Panc1 (cell line): ENCODE measurements at regions not wholly inside any gene's neighbourhood (a gene's known extent, or its start where the extent isn't known, plus 50 kb on each side); places are given as distances from the start of the nearest gene placed in this dataset.

Experiments used
- ATAC-seq: fragments of 200-7000 bp; cut with Tn5 transposase; 2 replicates; pipeline ENCODE4 v1.9.1; 2020; ENCODE audit warnings: mild to moderate bottlenecking, moderate library complexity
- BruUV-seq: library from RNA; stranded (reverse); fragments of 400-500 nt; replicated peaks from 2 replicates; lab custom pipeline; 2021; lab: Mats Ljungman, UMichigan
- CTCF ChIA-PET: fragments of 300-600 bp; sonication (Branson Sonifier 250); formaldehyde crosslinking; loops from one replicate; lab custom pipeline; 2022; ENCODE audit warnings: antibody characterized with exemption; lab: Charles Lee
- POLR2A ChIA-PET: fragments of 300-600 bp; sonication (Branson Sonifier 250); formaldehyde crosslinking; loops from one replicate; lab custom pipeline; 2022; ENCODE audit warnings: antibody characterized with exemption; lab: Charles Lee
- DNase-seq: peaks from one replicate; pipeline ENCODE4 v3.0.0-alpha.2; 2010; ENCODE audit warnings: low read depth, low spot score
- H3K27ac ChIP-seq: 2 replicates; pipeline ENCODE4 v1.5.1; 2011; ENCODE audit warnings: mild to moderate bottlenecking, low read length, inconsistent platforms
- H3K27me3 ChIP-seq: fragments of 200-500 bp; sonication (Bioruptor generic); 2 replicates; pipeline ENCODE4 v1.6.0; 2014; ENCODE audit warnings: low read length, inconsistent platforms; ENCODE audit not compliant: control insufficient read depth, insufficient read depth
- H3K36me3 ChIP-seq: fragments of 200-500 bp; sonication (Bioruptor generic); 2 replicates; pipeline ENCODE4 v1.5.1; 2014; ENCODE audit warnings: inconsistent platforms, mild to moderate bottlenecking, low read length, moderate library complexity; ENCODE audit not compliant: control insufficient read depth, insufficient read depth
- H3K4me1 ChIP-seq: 2 replicates; pipeline ENCODE4 v1.5.1; 2011; ENCODE audit warnings: inconsistent platforms, mild to moderate bottlenecking, low read length, moderate library complexity; ENCODE audit not compliant: control insufficient read depth, insufficient read depth
- H3K4me3 ChIP-seq, 2 experiments: 2 replicates each; pipeline ENCODE4 v1.5.1; 2011 to 2012; ENCODE audit warnings: low read depth in 2 of 2, low read length in 2 of 2, mild to moderate bottlenecking in 2 of 2, inconsistent platforms in 1 of 2, moderate library complexity in 1 of 2
- H3K9me3 ChIP-seq: fragments of 200-500 bp; sonication (Bioruptor generic); 2 replicates; pipeline ENCODE4 v1.5.1; 2014; ENCODE audit warnings: low read depth, mild to moderate bottlenecking, inconsistent platforms, low read length, moderate library complexity; ENCODE audit not compliant: control insufficient read depth, insufficient read depth
- CTCF ChIP-seq: fragments of 450-650 bp; IDR thresholded peaks from 2 replicates; pipeline ENCODE4 v1.5.1; 2017; ENCODE audit warnings: mild to moderate bottlenecking
- POLR2AphosphoS5 ChIP-seq: IDR thresholded peaks from 2 replicates; pipeline ENCODE4 v1.6.1; 2012; ENCODE audit warnings: mild to moderate bottlenecking, low read depth, low read length, moderate library complexity
- REST ChIP-seq, 2 experiments: IDR thresholded peaks; 2 replicates each; pipeline ENCODE4 v1.6.1; 2011 to 2012; ENCODE audit warnings: low read depth in 2 of 2, control low read depth in 1 of 2, low read length in 1 of 2, mild to moderate bottlenecking in 1 of 2, moderate library complexity in 1 of 2; ENCODE audit not compliant: insufficient read depth in 1 of 2
- SIN3A ChIP-seq: IDR thresholded peaks from 2 replicates; pipeline ENCODE4 v1.6.1; 2012; ENCODE audit warnings: low read depth, mild to moderate bottlenecking, low read length, moderate library complexity, borderline replicate concordance; ENCODE audit not compliant: insufficient read depth
- TCF7L2 ChIP-seq: IDR thresholded peaks from 2 replicates; pipeline ENCODE4 v1.6.1; 2011; ENCODE audit warnings: mild to moderate bottlenecking, low read depth, low read length, inconsistent platforms
- in situ Hi-C: cut with HindIII; loops from 2 replicates; pipeline ENCODE4 v1.10.0; 2016; ENCODE audit warnings: low sequenced_read_pairs, low pct_unique_long_range_greater_than_20kb
- intact Hi-C: fragments of 100-400 bp; cut with micrococcal nuclease; formaldehyde crosslinking; loops from one replicate; pipeline ENCODE4 v1.10.0; 2022; ENCODE audit not compliant: unreplicated experiment

- ChIA-PET POLR2A (no interaction called here), CTCF (no interaction called here)
- H3K27ac ChIP-seq = no peak overlapping the region
- H3K9me3 ChIP-seq = no peaks in the 10 kb centered on the region
- H3K4me3 ChIP-seq = no peak overlapping the region
- no peaks in the 10 kb centered on the region for H3K27me3 ChIP-seq
- DNase-seq (no peak), ATAC-seq (peak; percentile 34; the same call in 1 of the 2 replicates)
- no peaks in the 10 kb centered on the region for H3K4me1 ChIP-seq
- in situ Hi-C loops (no loop called here), intact Hi-C loops (no loop called here)
- BruUV-seq = no TSS peak
- TF ChIP-seq POLR2AphosphoS5 = no peak
- TF ChIP-seq REST (IDR thresholded peaks at IDR 0.05; ENCODE audit: insufficient read depth in 1 of 2, low read depth in 2 of 2, low read length in 1 of 2) = no peak
- no peak for TF ChIP-seq TCF7L2
- TF ChIP-seq CTCF = no peak
- no peak for TF ChIP-seq SIN3A
- H3K36me3 ChIP-seq = no peaks in the 10 kb centered on the region
Measured at GRCh38 chr6:90811596-90812226, 224.8 kb upstream of the MAP3K7 start.

GRCh38 chr6:90809035-90809434, 222.2 kb upstream of the MAP3K7 start:
- TF ChIP-seq CTCF (no peak), SIN3A (no peak), TCF7L2 (no peak), POLR2AphosphoS5 (no peak), REST (IDR thresholded peaks at IDR 0.05; ENCODE audit: insufficient read depth in 1 of 2, low read depth in 2 of 2, low read length in 1 of 2) (no peak)
- no peaks in the 10 kb centered on the region for H3K4me1 ChIP-seq
- POLR2A ChIA-PET = no interaction called here
- BruUV-seq = no TSS peak
- in situ Hi-C loops = no loop called here
- no peak overlapping the region for H3K27ac ChIP-seq
- H3K36me3 ChIP-seq = no peaks in the 10 kb centered on the region
- no peak overlapping the region for H3K4me3 ChIP-seq
- intact Hi-C loops = no loop called here
- no peaks in the 10 kb centered on the region for H3K9me3 ChIP-seq
- CTCF ChIA-PET = no interaction called here
- H3K27me3 ChIP-seq = no peaks in the 10 kb centered on the region
- DNase-seq (no peak), ATAC-seq (no peak)
